Gastrocnemius medialis (tissue), 4 donors: ENCODE measurements at regions not wholly inside any gene's neighbourhood (a gene's known extent, or its start where the extent isn't known, plus 50 kb on each side); places are given as distances from the start of the nearest gene placed in this dataset.

Experiments used
- ATAC-seq, 2 donors: fragments of 150-250 bp; one replicate each; pipeline ENCODE4 v1.9.1; 2016
- DNase-seq, 2 donors: peaks; one replicate each; pipeline ENCODE4 v3.0.0-alpha.2; 2019
- H3K27ac ChIP-seq, 4 donors: fragments of 200-600 bp; sonication (generic); 1 replicate in 1 of 4; 2 replicates in 3 of 4; pipeline ENCODE4 v1.5.1; 2016 to 2018; ENCODE audit warnings: mild to moderate bottlenecking in 2 of 4, moderate library complexity in 1 of 4
- H3K27me3 ChIP-seq, 3 donors: fragments of 200-600 bp; sonication (generic) in 2 of 3; 1 replicate in 1 of 3; 2 replicates in 2 of 3; pipeline versions ENCODE4 v1.5.1 to v1.6.0; 2016 to 2019; ENCODE audit warnings: mild to moderate bottlenecking in 1 of 3, moderate library complexity in 1 of 3
- H3K36me3 ChIP-seq, 2 donors: fragments of 200-600 bp; sonication (generic) in 1 of 2; one replicate each; pipeline ENCODE4 v1.5.1; 2017 to 2018
- H3K4me1 ChIP-seq, 2 donors: fragments of 200-600 bp; sonication (generic) in 1 of 2; one replicate each; pipeline ENCODE4 v1.5.1; 2016 to 2017; ENCODE audit warnings: mild to moderate bottlenecking in 2 of 2
- H3K4me3 ChIP-seq, 4 donors: fragments of 200-600 bp; sonication (generic) in 3 of 4; 1 replicate in 1 of 4; 2 replicates in 3 of 4; pipeline ENCODE4 v1.5.1; 2016 to 2019; ENCODE audit warnings: mild to moderate bottlenecking in 2 of 4
- H3K9me3 ChIP-seq, 3 donors: fragments of 200-600 bp; sonication (generic) in 2 of 3; 1 replicate in 1 of 3; 2 replicates in 2 of 3; pipeline ENCODE4 v1.5.1; 2016 to 2019
- POLR2A ChIP-seq, 2 donors: fragments of 450-650 bp; IDR thresholded peaks; one replicate each; pipeline ENCODE4 v1.6.1; 2017; ENCODE audit warnings: antibody characterized with exemption in 2 of 2, mild to moderate bottlenecking in 2 of 2, moderate library complexity in 2 of 2
- in situ Hi-C, 4 donors: fragments of 200-750 bp; cut with MboI; loops; one replicate each; pipeline versions ENCODE4 v1.15.0 to v1.8.0; 2017; ENCODE audit warnings: low sequenced_read_pairs in 4 of 4
- intact Hi-C: fragments of 100-400 bp; cut with DNase I; formaldehyde crosslinking; loops from one replicate; pipeline ENCODE4 v1.15.1; 2023; ENCODE audit warnings: low total_unique reads
- TF ChIP-seq, protein P1 (sequence below), 5 experiments: fragments of 450-650 bp in 3 of 5; fragments of 200-600 bp in 2 of 5; sonication (generic) in 2 of 5; IDR thresholded peaks in 4 of 5; conservative IDR thresholded peaks in 1 of 5; 1 replicate in 4 of 5; 2 replicates in 1 of 5; pipeline ENCODE4 v1.5.1; 2016 to 2019; ENCODE audit warnings: antibody characterized with exemption in 5 of 5, mild to moderate bottlenecking in 3 of 5, moderate library complexity in 3 of 5

DNA sequence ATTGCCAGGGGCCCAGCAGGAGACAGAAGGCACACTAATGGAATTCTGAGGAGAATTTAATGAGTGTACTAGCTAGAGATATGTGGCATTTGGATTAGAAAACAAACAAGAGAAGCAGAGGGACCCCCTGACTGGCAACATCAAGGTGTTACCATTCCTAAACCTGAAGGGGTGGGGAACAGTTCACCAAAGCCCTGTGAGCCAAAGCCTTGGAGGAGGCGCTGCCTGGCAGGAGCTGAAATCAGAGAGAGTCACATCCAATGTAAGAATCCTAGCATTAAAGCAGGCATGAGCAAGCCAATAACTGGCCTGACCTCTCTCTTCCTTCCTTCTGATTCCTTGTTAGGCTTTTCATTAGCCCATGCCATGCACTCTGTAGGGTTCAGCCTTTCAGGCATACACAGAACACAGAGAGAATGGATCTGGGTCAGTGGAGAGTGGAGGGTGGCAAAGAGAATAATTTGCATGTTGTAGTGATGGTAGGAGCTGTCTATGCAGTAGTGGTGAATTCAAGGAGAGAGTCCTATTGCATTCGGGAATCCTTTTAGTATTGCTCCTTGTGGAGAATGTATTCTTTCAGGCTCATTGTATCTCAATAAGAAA is 367.2 kb upstream of the MAN1A1 start:
- Histone ChIP-seq H3K4me1 (no peaks in the 10 kb centered on the region), H3K27me3 (no peaks in the 10 kb centered on the region), H3K36me3 (no peaks in the 10 kb centered on the region), H3K4me3 (no peak overlapping the region), H3K9me3 (no peaks in the 10 kb centered on the region), H3K27ac (no peak overlapping the region)
- intact Hi-C loops = no loop called here
- no peak for ATAC-seq
- no peak for DNase-seq
- in situ Hi-C loops = no loop called here
- no peak for TF ChIP-seq POLR2A (IDR thresholded peaks at IDR 0.05)
- TF ChIP-seq, protein P1, sequence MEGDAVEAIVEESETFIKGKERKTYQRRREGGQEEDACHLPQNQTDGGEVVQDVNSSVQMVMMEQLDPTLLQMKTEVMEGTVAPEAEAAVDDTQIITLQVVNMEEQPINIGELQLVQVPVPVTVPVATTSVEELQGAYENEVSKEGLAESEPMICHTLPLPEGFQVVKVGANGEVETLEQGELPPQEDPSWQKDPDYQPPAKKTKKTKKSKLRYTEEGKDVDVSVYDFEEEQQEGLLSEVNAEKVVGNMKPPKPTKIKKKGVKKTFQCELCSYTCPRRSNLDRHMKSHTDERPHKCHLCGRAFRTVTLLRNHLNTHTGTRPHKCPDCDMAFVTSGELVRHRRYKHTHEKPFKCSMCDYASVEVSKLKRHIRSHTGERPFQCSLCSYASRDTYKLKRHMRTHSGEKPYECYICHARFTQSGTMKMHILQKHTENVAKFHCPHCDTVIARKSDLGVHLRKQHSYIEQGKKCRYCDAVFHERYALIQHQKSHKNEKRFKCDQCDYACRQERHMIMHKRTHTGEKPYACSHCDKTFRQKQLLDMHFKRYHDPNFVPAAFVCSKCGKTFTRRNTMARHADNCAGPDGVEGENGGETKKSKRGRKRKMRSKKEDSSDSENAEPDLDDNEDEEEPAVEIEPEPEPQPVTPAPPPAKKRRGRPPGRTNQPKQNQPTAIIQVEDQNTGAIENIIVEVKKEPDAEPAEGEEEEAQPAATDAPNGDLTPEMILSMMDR (IDR thresholded peaks at IDR 0.05 in 4 of 5, conservative IDR thresholded peaks at IDR 0.05 in 1 of 5) = no peak

DNA sequence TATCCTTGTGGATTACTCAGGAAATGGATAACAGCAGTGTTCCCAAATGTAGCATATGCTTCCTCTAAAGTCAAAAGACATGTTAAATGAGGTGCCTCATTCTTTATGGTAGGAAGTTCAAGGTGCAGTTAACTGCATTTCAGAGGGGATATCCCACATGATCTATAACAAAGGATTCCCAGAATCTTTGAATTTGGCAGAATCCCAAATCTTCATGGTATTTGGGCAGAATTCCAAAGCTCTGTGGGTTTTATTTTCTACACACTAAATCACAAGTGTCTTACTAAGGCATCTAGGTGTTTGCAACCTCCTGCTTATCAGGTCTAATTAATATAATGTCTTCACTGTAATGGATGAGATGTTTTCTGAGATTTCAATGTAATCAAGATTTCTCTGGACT is 364.3 kb upstream of the MAN1A1 start:
- in situ Hi-C loops = no loop called here
- H3K27ac ChIP-seq = no peak overlapping the region
- H3K4me3 ChIP-seq = no peak overlapping the region
- TF ChIP-seq POLR2A (IDR thresholded peaks at IDR 0.05) = no peak
- TF ChIP-seq, protein P1 (IDR thresholded peaks at IDR 0.05 in 4 of 5, conservative IDR thresholded peaks at IDR 0.05 in 1 of 5) = no peak
- ATAC-seq (no peak), DNase-seq (no peak)
- intact Hi-C loops = no loop called here
- no peaks in the 10 kb centered on the region for H3K9me3 ChIP-seq
- no peaks in the 10 kb centered on the region for H3K36me3 ChIP-seq
- H3K4me1 ChIP-seq = no peaks in the 10 kb centered on the region
- no peaks in the 10 kb centered on the region for H3K27me3 ChIP-seq

DNA sequence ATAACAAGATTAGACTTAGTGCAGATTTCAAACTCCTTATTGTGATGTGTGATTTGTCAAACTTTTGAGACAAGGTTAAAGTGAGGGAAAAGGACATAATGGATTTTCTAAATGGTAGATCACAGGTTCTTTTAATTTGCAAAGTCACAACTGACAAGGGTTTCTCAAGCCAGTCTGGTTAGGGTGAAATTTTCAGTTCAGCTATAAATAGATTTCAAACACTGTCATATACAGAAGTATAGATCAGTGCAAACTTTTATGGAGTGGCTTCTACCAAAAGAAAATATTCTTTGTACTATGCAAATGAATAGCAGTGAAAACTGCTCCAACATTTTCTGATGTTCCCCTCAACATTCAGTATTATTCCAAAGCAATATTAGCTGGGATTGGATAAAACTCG is 337.1 kb upstream of the MAN1A1 start:
- TF ChIP-seq, protein P1 (IDR thresholded peaks at IDR 0.05 in 4 of 5, conservative IDR thresholded peaks at IDR 0.05 in 1 of 5) = no peak
- no peak for TF ChIP-seq POLR2A (IDR thresholded peaks at IDR 0.05)
- H3K27me3 ChIP-seq = no peaks in the 10 kb centered on the region
- DNase-seq = no peak
- H3K36me3 ChIP-seq = no peaks in the 10 kb centered on the region
- no peaks in the 10 kb centered on the region for H3K9me3 ChIP-seq
- ATAC-seq = no peak
- intact Hi-C loops (no loop called here), in situ Hi-C loops (no loop called here)
- H3K4me3 ChIP-seq = no peak overlapping the region
- no peaks in the 10 kb centered on the region for H3K4me1 ChIP-seq
- H3K27ac ChIP-seq = no peak overlapping the region

- Histone ChIP-seq H3K4me3 (no peak overlapping the region), H3K9me3 (no peaks in the 10 kb centered on the region), H3K27ac (no peak overlapping the region), H3K27me3 (no peaks in the 10 kb centered on the region), H3K36me3 (no peaks in the 10 kb centered on the region), H3K4me1 (no peaks in the 10 kb centered on the region)
- intact Hi-C loops = no loop called here
- DNase-seq = no peak
- ATAC-seq = no peak
- in situ Hi-C loops = no loop called here
- TF ChIP-seq POLR2A (IDR thresholded peaks at IDR 0.05) = no peak
- TF ChIP-seq, protein P1 (IDR thresholded peaks at IDR 0.05 in 4 of 5, conservative IDR thresholded peaks at IDR 0.05 in 1 of 5) = no peak
These were observed 336.7 kb upstream of the MAN1A1 start for GRCh38 chr6:119686240-119686639.

GRCh38 chr6:119683671-119684070 is 334.1 kb upstream of the MAN1A1 start:
- intact Hi-C loops (no loop called here), in situ Hi-C loops (no loop called here)
- H3K4me3 ChIP-seq = no peak overlapping the region
- ATAC-seq (no peak), DNase-seq (no peak)
- no peaks in the 10 kb centered on the region for H3K4me1 ChIP-seq
- no peak overlapping the region for H3K27ac ChIP-seq
- no peaks in the 10 kb centered on the region for H3K9me3 ChIP-seq
- TF ChIP-seq, protein P1 (IDR thresholded peaks at IDR 0.05 in 4 of 5, conservative IDR thresholded peaks at IDR 0.05 in 1 of 5) = no peak
- no peak for TF ChIP-seq POLR2A (IDR thresholded peaks at IDR 0.05)
- H3K36me3 ChIP-seq = no peaks in the 10 kb centered on the region
- H3K27me3 ChIP-seq = no peaks in the 10 kb centered on the region
